Ishikawa (cell line): ENCODE measurements at regions not wholly inside any gene's neighbourhood (a gene's known extent, or its start where the extent isn't known, plus 50 kb on each side); places are given as distances from the start of the nearest gene placed in this dataset.

Source experiments
- CEBPB ChIP-seq: IDR thresholded peaks from 2 replicates; pipeline ENCODE4 v1.6.1; 2012
- CREB1 ChIP-seq: IDR thresholded peaks from 2 replicates; pipeline ENCODE4 v1.6.1; 2012; ENCODE audit warnings: low read depth
- EGR1 ChIP-seq: IDR thresholded peaks from 2 replicates; pipeline ENCODE4 v1.6.1; 2012
- EP300 ChIP-seq: IDR thresholded peaks from 2 replicates; pipeline ENCODE4 v1.6.1; 2012; ENCODE audit warnings: borderline replicate concordance
- FOXM1 ChIP-seq: IDR thresholded peaks from 2 replicates; pipeline ENCODE4 v1.6.1; 2012; ENCODE audit warnings: low read depth, borderline replicate concordance
- MAX ChIP-seq: IDR thresholded peaks from 2 replicates; pipeline ENCODE4 v1.6.1; 2012
- NFIC ChIP-seq: IDR thresholded peaks from 2 replicates; pipeline ENCODE4 v1.6.1; 2012
- RAD21 ChIP-seq: IDR thresholded peaks from 2 replicates; pipeline ENCODE4 v1.6.1; 2012; ENCODE audit warnings: low read depth
- REST ChIP-seq: IDR thresholded peaks from 2 replicates; pipeline ENCODE4 v1.6.1; 2012; ENCODE audit warnings: low read depth, mild to moderate bottlenecking
- TAF1 ChIP-seq: IDR thresholded peaks from 2 replicates; pipeline ENCODE4 v1.6.1; 2012; ENCODE audit warnings: low read depth, mild to moderate bottlenecking
- TCF12 ChIP-seq: IDR thresholded peaks from 2 replicates; pipeline ENCODE4 v1.6.1; 2012; ENCODE audit warnings: low read depth
- TEAD4 ChIP-seq: IDR thresholded peaks from 2 replicates; pipeline ENCODE4 v1.6.1; 2012
- USF1 ChIP-seq: IDR thresholded peaks from 2 replicates; pipeline ENCODE4 v1.6.1; 2012
- YY1 ChIP-seq: IDR thresholded peaks from 2 replicates; pipeline ENCODE4 v1.6.1; 2012; ENCODE audit warnings: low read depth
- ZBTB7A ChIP-seq: IDR thresholded peaks from 2 replicates; pipeline ENCODE4 v1.6.1; 2012; ENCODE audit warnings: low read depth

- TF ChIP-seq NFIC: no peak
- TF ChIP-seq CEBPB: no peak
- TF ChIP-seq TEAD4: no peak
- no peak for TF ChIP-seq MAX
- no peak for TF ChIP-seq REST
- no peak for TF ChIP-seq FOXM1
- TF ChIP-seq YY1: no peak
- no peak for TF ChIP-seq ZBTB7A
- no peak for TF ChIP-seq TAF1
- TF ChIP-seq EP300: no peak
- TF ChIP-seq USF1: no peak
- no peak for TF ChIP-seq RAD21
- no peak for TF ChIP-seq CREB1
- no peak for TF ChIP-seq EGR1
- TF ChIP-seq TCF12: no peak
Measured at GRCh38 chr2:37587817-37588216, 83.6 kb downstream of the CDC42EP3 start.

- no peak for TF ChIP-seq CEBPB
- no peak for TF ChIP-seq TCF12
- TF ChIP-seq TEAD4: no peak
- TF ChIP-seq EGR1: no peak
- TF ChIP-seq YY1: no peak
- no peak for TF ChIP-seq EP300
- TF ChIP-seq RAD21: 0 out of 2 replicates have a peak, but pooled peaks have one; percentile 8
- TF ChIP-seq FOXM1: 0 out of 2 replicates have a peak, but pooled peaks have one; percentile 53
- TF ChIP-seq MAX: no peak
- TF ChIP-seq NFIC: no peak
- no peak for TF ChIP-seq USF1
- TF ChIP-seq REST: no peak
- no peak for TF ChIP-seq CREB1
- TF ChIP-seq TAF1: no peak
- TF ChIP-seq ZBTB7A: no peak
Measured at GRCh38 chr2:37588316-37588777, 83.1 kb downstream of the CDC42EP3 start.

GRCh38 chr2:37589298-37589697 is 82.1 kb downstream of the CDC42EP3 start:
- TF ChIP-seq TCF12: no peak
- TF ChIP-seq USF1: no peak
- no peak for TF ChIP-seq ZBTB7A
- no peak for TF ChIP-seq TEAD4
- no peak for TF ChIP-seq NFIC
- no peak for TF ChIP-seq MAX
- no peak for TF ChIP-seq EP300
- no peak for TF ChIP-seq TAF1
- no peak for TF ChIP-seq RAD21
- no peak for TF ChIP-seq CREB1
- TF ChIP-seq CEBPB: no peak
- no peak for TF ChIP-seq FOXM1

GRCh38 chr2:37590119-37590571 is 81.3 kb downstream of the CDC42EP3 start:
- TF ChIP-seq YY1 (no peak), TAF1 (no peak), RAD21 (no peak), USF1 (no peak), TEAD4 (no peak), CREB1 (no peak), FOXM1 (no peak), ZBTB7A (no peak)
